MM.1S (cell line): ENCODE measurements at regions not wholly inside any gene's neighbourhood (a gene's known extent, or its start where the extent isn't known, plus 50 kb on each side); places are given as distances from the start of the nearest gene placed in this dataset.

Source experiments
- CTCF ChIP-seq: fragments of 300-600 bp; sonication (generic); IDR thresholded peaks from 2 replicates; pipeline ENCODE4 v1.5.1; 2016; ENCODE audit warnings: antibody characterized with exemption, low read length, mixed read lengths
- EZH2 ChIP-seq: fragments of 300-600 bp; sonication (generic); optimal IDR thresholded peaks from 2 replicates; pipeline ENCODE3; 2017; ENCODE audit warnings: low read depth, mild to moderate bottlenecking, antibody characterized with exemption, low read length, mixed read lengths
- EZH2phosphoT487 ChIP-seq: fragments of 300-600 bp; sonication (generic); IDR thresholded peaks from 2 replicates; pipeline ENCODE4 v1.6.1; 2018; ENCODE audit warnings: antibody characterized with exemption, low read length

- TF ChIP-seq CTCF: no peak
- TF ChIP-seq EZH2phosphoT487: no peak
- no peak for TF ChIP-seq EZH2
Measured at GRCh38 chr6:157727629-157728182, 95.3 kb upstream of the SNX9 start.
